Activated T-helper 2 cell treated with anti-CD3 and anti-CD28 coated beads, Interferon-gamma antibody, Interleukin-2, Interleukin-4, amounts not matched to agents 10 μg/mL and 5 μg/mL and 100 μg/mL, durations not matched to agents 14 hours and 24 hours and 36 hours (primary cell): ENCODE measurements at regions not wholly inside any gene's neighbourhood (a gene's known extent, or its start where the extent isn't known, plus 50 kb on each side); places are given as distances from the start of the nearest gene placed in this dataset.

Experiments used
- DNase-seq: peaks from one replicate; pipeline ENCODE4 v3.0.0; 2021; ENCODE audit warnings: low spot score
- H3K27ac Mint-ChIP-seq: one replicate; pipeline ENCODE4 v1.8.0; 2021; ENCODE audit warnings: mixed read lengths
- H3K27me3 Mint-ChIP-seq: one replicate; pipeline ENCODE4 v1.8.0; 2021; ENCODE audit warnings: low read depth, mixed read lengths
- H3K36me3 Mint-ChIP-seq: one replicate; pipeline ENCODE4 v1.8.0; 2021; ENCODE audit warnings: low read depth, mixed read lengths
- H3K4me1 Mint-ChIP-seq: one replicate; pipeline ENCODE4 v1.8.0; 2021; ENCODE audit warnings: low read depth, mixed read lengths
- H3K4me3 Mint-ChIP-seq: one replicate; pipeline ENCODE4 v1.8.0; 2021; ENCODE audit warnings: low read depth, mild to moderate bottlenecking, moderate library complexity, mixed read lengths
- H3K9me3 Mint-ChIP-seq: one replicate; pipeline ENCODE4 v1.8.0; 2021; ENCODE audit warnings: mixed read lengths
- intact Hi-C: fragments of 100-400 bp; cut with micrococcal nuclease; formaldehyde crosslinking; loops from one replicate; pipeline ENCODE4 v1.15.1; 2023

DNA sequence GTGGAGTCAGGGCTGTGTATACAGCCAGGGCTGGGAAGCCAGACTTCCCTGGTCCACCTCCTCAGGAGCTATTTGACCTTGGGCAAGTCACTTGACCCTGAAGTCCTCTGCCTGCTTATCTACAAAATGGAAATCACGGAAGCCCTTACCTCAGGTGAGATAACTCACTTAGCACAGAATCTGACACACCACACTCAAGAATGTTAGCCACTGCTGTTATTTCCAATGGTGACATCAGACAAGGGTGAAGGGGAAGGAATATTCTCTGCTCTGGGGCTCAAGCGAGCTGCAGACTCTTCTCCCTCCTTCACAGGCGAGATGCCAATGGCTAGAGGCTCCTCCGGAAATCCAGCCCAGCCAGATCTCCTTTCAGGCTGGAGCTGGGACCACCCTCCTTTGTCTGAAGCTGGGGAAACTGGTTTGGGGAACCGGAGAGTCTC, 189.6 kb downstream of the HAUS1 start:
- Mint-ChIP-seq H3K4me1 (peaks cover 17% of the 10 kb centered on the region), H3K9me3 (no peaks in the 10 kb centered on the region), H3K36me3 (no peaks in the 10 kb centered on the region), H3K4me3 (no peak overlapping the region), H3K27ac (no peak overlapping the region), H3K27me3 (no peaks in the 10 kb centered on the region)
- no peak for DNase-seq
- intact Hi-C loops, result no loop called here

DNA sequence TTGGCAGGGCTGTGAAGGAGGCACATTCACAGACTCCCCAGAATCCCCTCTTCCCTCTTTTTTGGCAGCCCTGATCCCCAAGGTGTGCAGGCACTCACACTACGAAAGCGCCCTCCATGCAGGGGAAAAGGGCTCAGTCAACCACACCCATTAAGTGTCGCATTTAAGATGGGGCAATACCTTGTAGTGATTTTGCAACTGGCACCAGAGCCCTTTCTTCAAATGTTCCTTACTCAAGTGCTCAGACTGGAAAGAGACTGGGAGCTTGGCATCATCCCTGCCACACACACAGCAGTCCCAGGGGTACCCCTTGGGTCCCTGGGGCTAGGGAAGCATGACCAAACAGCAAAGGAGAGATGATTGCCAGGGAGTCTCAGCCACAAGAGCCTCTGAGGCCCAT, 190.1 kb downstream of the HAUS1 start:
- intact Hi-C loops, result no loop called here
- peaks cover 3% of the 10 kb centered on the region for H3K27me3 Mint-ChIP-seq
- no peak for DNase-seq
- peaks cover 17% of the 10 kb centered on the region for H3K4me1 Mint-ChIP-seq
- H3K27ac Mint-ChIP-seq, result no peak overlapping the region
- H3K4me3 Mint-ChIP-seq, result no peak overlapping the region
- H3K9me3 Mint-ChIP-seq, result no peaks in the 10 kb centered on the region
- no peaks in the 10 kb centered on the region for H3K36me3 Mint-ChIP-seq

DNA sequence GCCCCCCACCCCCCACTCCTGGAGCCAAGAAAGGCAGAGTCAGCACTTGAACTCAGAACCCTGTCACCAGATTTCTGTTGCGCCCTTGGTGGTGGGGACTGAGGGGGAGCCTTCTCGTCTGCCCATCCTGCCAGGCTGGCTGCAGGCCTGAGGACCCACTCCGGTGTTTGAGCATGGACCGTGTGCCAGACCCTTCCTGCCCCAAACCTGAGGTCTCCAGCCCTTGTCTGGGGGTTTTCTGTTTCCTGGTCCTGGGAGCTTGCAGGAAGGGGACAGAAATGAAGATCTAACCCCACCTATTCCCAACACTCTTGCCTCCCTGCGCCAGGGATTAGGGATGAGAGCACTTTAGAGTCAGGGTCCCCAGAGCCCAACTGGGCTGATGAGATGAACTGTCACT, 190.6 kb downstream of the HAUS1 start:
- Mint-ChIP-seq H3K4me1 (peaks cover 17% of the 10 kb centered on the region), H3K4me3 (no peak overlapping the region), H3K27me3 (peaks cover 6% of the 10 kb centered on the region), H3K27ac (no peak overlapping the region), H3K9me3 (no peaks in the 10 kb centered on the region), H3K36me3 (no peaks in the 10 kb centered on the region)
- DNase-seq, result no peak
- intact Hi-C loops, result no loop called here

DNA sequence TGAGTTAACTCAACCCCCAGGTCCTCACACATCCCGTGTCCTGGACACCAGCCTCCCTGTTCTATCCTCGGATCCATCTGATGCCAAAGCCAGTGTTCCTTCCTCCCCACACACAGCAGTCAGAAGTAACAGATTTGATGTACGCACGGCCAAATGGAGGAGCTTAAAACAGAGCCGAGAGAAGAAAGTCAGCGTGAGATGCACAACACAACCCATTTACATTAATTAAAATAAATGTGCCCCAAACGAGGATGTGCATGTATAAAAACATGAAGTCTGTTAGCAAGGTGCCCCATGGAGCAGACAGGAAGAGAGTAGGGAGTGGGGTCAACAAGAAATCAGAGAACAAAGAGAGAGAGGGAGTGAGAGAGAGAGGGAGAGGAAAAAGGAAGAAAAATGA, 191.2 kb downstream of the HAUS1 start:
- Mint-ChIP-seq H3K4me1 (peaks cover 17% of the 10 kb centered on the region), H3K36me3 (no peaks in the 10 kb centered on the region), H3K27ac (no peak overlapping the region), H3K4me3 (no peak overlapping the region), H3K27me3 (peaks cover 6% of the 10 kb centered on the region), H3K9me3 (no peaks in the 10 kb centered on the region)
- no peak for DNase-seq
- intact Hi-C loops, result no loop called here

- H3K27me3 Mint-ChIP-seq, result peaks cover 12% of the 10 kb centered on the region
- no peaks in the 10 kb centered on the region for H3K36me3 Mint-ChIP-seq
- intact Hi-C loops, result loop anchor here (1.0 to 2.0 kb wide), 2 partner anchors 46 to 47 kb away; no protein-coding TSS in a partner anchor
- H3K27ac Mint-ChIP-seq, result no peak overlapping the region
- no peak overlapping the region for H3K4me3 Mint-ChIP-seq
- H3K4me1 Mint-ChIP-seq, result peaks cover 17% of the 10 kb centered on the region
- DNase-seq, result no peak
- H3K9me3 Mint-ChIP-seq, result no peaks in the 10 kb centered on the region
These were observed 192.5 kb downstream of the HAUS1 start for GRCh38 chr18:46296656-46297055.

GRCh38 chr18:46297124-46297523, 192.9 kb downstream of the HAUS1 start:
- Mint-ChIP-seq H3K36me3 (no peaks in the 10 kb centered on the region), H3K27ac (no peak overlapping the region), H3K9me3 (no peaks in the 10 kb centered on the region), H3K4me3 (no peak overlapping the region), H3K27me3 (peaks cover 12% of the 10 kb centered on the region), H3K4me1 (peaks cover 17% of the 10 kb centered on the region)
- intact Hi-C loops, result loop anchor here (1.0 to 2.0 kb wide), 2 partner anchors 46 kb away; no protein-coding TSS in a partner anchor
- no peak for DNase-seq

- Mint-ChIP-seq H3K27ac (no peak overlapping the region), H3K4me1 (peaks cover 19% of the 10 kb centered on the region), H3K9me3 (no peaks in the 10 kb centered on the region), H3K27me3 (peaks cover 14% of the 10 kb centered on the region), H3K4me3 (no peak overlapping the region), H3K36me3 (no peaks in the 10 kb centered on the region)
- intact Hi-C loops, result loop anchor here (1.0 to 2.0 kb wide), 2 partner anchors 46 to 47 kb away; no protein-coding TSS in a partner anchor
- DNase-seq, result peak; percentile 41
These were observed 193.4 kb downstream of the HAUS1 start for GRCh38 chr18:46297621-46298020.

- peaks cover 23% of the 10 kb centered on the region for H3K4me1 Mint-ChIP-seq
- DNase-seq, result no peak
- intact Hi-C loops, result no loop called here
- H3K27ac Mint-ChIP-seq, result no peak overlapping the region
- no peaks in the 10 kb centered on the region for H3K9me3 Mint-ChIP-seq
- H3K4me3 Mint-ChIP-seq, result no peak overlapping the region
- no peaks in the 10 kb centered on the region for H3K36me3 Mint-ChIP-seq
- peaks cover 19% of the 10 kb centered on the region for H3K27me3 Mint-ChIP-seq
These were observed 194.3 kb downstream of the HAUS1 start for GRCh38 chr18:46298511-46298910.

- intact Hi-C loops, result no loop called here
- DNase-seq, result no peak
- Mint-ChIP-seq H3K4me3 (no peak overlapping the region), H3K4me1 (peaks cover 23% of the 10 kb centered on the region), H3K27me3 (peaks cover 20% of the 10 kb centered on the region), H3K9me3 (no peaks in the 10 kb centered on the region), H3K27ac (no peak overlapping the region), H3K36me3 (no peaks in the 10 kb centered on the region)
These were observed 195.4 kb downstream of the HAUS1 start for GRCh38 chr18:46299465-46300008.

DNA sequence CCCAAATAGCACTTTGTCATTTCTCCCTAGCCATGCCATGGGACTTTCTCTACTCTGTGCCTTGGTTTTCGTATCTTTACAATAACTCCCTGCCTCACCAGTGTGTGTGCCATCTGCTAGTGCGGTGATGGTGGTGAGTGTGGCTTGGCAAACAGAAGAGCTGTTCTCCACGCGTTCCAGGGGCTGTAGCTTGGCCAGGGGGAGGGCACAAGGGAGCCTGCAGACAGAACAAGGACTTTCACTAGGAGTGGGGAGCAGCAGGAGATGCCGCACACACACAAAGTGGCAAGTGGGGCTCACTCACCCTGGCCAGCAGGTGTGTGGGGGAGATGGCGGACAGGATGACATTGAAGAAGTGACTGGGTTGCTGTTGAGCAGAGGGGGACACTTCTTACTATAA, 196.9 kb downstream of the HAUS1 start:
- H3K9me3 Mint-ChIP-seq, result no peaks in the 10 kb centered on the region
- H3K27me3 Mint-ChIP-seq, result peaks cover 20% of the 10 kb centered on the region
- intact Hi-C loops, result no loop called here
- H3K4me1 Mint-ChIP-seq, result peaks cover 23% of the 10 kb centered on the region
- H3K36me3 Mint-ChIP-seq, result no peaks in the 10 kb centered on the region
- DNase-seq, result no peak
- H3K4me3 Mint-ChIP-seq, result no peak overlapping the region
- H3K27ac Mint-ChIP-seq, result no peak overlapping the region

DNA sequence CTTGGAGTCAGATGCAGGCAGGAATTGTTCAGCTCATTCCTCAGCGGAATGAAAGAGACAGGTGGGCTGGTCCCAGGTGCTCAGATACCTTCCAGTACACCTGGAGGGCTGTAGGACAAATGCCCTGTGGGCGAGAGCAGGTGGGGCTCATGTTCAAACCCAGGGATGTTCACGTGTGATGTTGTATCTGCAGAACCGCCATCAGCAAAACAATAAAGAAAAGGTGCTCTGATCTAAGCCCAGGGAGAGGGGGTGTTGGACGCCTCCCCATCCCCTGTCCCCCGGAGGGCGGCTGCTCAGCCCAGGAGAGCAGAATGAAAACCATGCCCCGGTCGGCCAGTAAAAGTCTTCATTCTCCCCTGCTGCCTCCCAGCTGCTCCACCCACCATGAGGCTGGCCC, 197.4 kb downstream of the HAUS1 start:
- H3K4me1 Mint-ChIP-seq, result peaks cover 20% of the 10 kb centered on the region
- H3K4me3 Mint-ChIP-seq, result no peak overlapping the region
- no peaks in the 10 kb centered on the region for H3K36me3 Mint-ChIP-seq
- intact Hi-C loops, result no loop called here
- H3K27me3 Mint-ChIP-seq, result peaks cover 24% of the 10 kb centered on the region
- DNase-seq, result no peak
- H3K9me3 Mint-ChIP-seq, result no peaks in the 10 kb centered on the region
- H3K27ac Mint-ChIP-seq, result no peak overlapping the region

DNA sequence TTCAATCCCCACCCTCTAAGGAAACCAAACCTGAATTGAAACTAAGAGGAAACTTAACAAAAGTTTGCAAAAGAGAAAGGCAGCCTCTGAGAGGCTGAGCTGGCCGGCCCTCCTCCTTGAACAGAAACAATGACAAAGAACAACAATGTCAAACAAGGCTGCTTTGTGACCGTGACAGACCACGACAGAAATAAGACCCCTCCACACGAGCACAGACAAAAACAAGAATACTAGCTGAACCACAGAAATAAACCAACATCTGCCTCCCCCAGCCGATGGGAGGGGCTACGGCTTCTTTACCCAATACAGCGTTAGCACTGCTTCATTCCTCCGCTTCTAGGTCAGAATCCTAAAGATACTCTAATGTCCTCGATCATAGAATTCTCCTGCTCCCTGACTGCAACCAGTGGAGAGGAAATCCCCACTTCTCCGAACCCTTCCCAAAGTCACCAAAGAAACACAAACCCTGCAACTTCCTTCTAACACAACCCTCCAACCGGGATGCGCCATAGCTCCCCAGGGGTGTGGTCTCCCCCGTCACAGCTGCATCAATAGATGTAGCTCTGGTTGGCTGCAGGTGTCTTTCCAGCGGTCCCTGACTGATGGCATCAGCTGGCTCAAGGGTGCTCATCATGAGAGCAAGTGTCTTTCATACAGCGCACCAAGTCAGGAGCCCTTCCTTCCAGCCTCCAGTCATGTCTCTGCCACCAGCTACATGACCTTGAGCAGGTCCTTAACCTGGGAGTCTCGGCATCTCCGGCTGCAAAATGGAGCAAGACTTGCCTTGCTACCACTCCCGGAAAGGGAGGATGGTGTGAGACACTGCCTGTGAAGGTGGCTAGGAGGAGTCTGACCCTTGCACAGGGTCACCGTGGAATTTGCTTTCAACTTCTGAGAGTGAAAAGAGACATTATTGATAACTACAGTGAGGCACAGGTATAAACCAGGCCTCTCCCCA, 198.6 kb downstream of the HAUS1 start:
- Mint-ChIP-seq H3K9me3 (no peaks in the 10 kb centered on the region), H3K36me3 (no peaks in the 10 kb centered on the region), H3K27ac (no peak overlapping the region), H3K4me3 (no peak overlapping the region), H3K4me1 (peaks cover 11% of the 10 kb centered on the region), H3K27me3 (peaks cover 32% of the 10 kb centered on the region)
- intact Hi-C loops, result no loop called here
- DNase-seq, result no peak

DNA sequence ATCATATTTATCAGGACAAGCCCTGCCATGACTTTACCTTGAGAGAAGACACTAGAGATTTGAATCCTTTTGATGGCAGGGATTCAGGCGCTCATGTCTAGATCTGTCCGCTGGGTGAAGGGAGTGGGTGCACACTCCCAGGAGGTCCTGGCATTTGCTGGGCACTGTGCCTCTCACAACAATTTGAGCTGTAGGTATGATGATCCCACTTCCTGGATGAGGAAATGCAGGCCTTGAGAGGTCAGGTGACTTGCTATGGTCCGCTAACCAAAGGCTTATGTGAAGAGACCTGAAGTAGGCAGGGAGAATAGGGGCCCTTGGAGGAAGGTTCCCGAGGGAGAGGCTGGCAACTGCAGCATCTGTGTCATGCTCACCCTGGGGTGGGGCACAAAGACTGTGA, 206.1 kb downstream of the HAUS1 start:
- H3K4me1 Mint-ChIP-seq, result no peaks in the 10 kb centered on the region
- H3K36me3 Mint-ChIP-seq, result no peaks in the 10 kb centered on the region
- H3K9me3 Mint-ChIP-seq, result no peaks in the 10 kb centered on the region
- intact Hi-C loops, result no loop called here
- H3K27me3 Mint-ChIP-seq, result peaks cover 22% of the 10 kb centered on the region
- H3K27ac Mint-ChIP-seq, result no peak overlapping the region
- DNase-seq, result no peak
- no peak overlapping the region for H3K4me3 Mint-ChIP-seq
